Gastrocnemius medialis (tissue), 4 donors: ENCODE measurements at regions not wholly inside any gene's neighbourhood (a gene's known extent, or its start where the extent isn't known, plus 50 kb on each side); places are given as distances from the start of the nearest gene placed in this dataset.
"Not testable (repeated sequence)": the region's sequence is repeated elsewhere in the genome, so short reads cannot be mapped to it uniquely, and the experiment has no call there.

Experiments
- ATAC-seq, 2 donors: fragments of 150-250 bp; one replicate each; pipeline ENCODE4 v1.9.1; 2016
- DNase-seq, 2 donors: peaks; one replicate each; pipeline ENCODE4 v3.0.0-alpha.2; 2019
- H3K27ac ChIP-seq, 4 donors: fragments of 200-600 bp; sonication (generic); 1 replicate in 1 of 4; 2 replicates in 3 of 4; pipeline ENCODE4 v1.5.1; 2016 to 2018; ENCODE audit warnings: mild to moderate bottlenecking in 2 of 4, moderate library complexity in 1 of 4
- H3K27me3 ChIP-seq, 3 donors: fragments of 200-600 bp; sonication (generic) in 2 of 3; 1 replicate in 1 of 3; 2 replicates in 2 of 3; pipeline versions ENCODE4 v1.5.1 to v1.6.0; 2016 to 2019; ENCODE audit warnings: mild to moderate bottlenecking in 1 of 3, moderate library complexity in 1 of 3
- H3K36me3 ChIP-seq, 2 donors: fragments of 200-600 bp; sonication (generic) in 1 of 2; one replicate each; pipeline ENCODE4 v1.5.1; 2017 to 2018
- H3K4me1 ChIP-seq, 2 donors: fragments of 200-600 bp; sonication (generic) in 1 of 2; one replicate each; pipeline ENCODE4 v1.5.1; 2016 to 2017; ENCODE audit warnings: mild to moderate bottlenecking in 2 of 2
- H3K4me3 ChIP-seq, 4 donors: fragments of 200-600 bp; sonication (generic) in 3 of 4; 1 replicate in 1 of 4; 2 replicates in 3 of 4; pipeline ENCODE4 v1.5.1; 2016 to 2019; ENCODE audit warnings: mild to moderate bottlenecking in 2 of 4
- H3K9me3 ChIP-seq, 3 donors: fragments of 200-600 bp; sonication (generic) in 2 of 3; 1 replicate in 1 of 3; 2 replicates in 2 of 3; pipeline ENCODE4 v1.5.1; 2016 to 2019
- POLR2A ChIP-seq, 2 donors: fragments of 450-650 bp; IDR thresholded peaks; one replicate each; pipeline ENCODE4 v1.6.1; 2017; ENCODE audit warnings: antibody characterized with exemption in 2 of 2, mild to moderate bottlenecking in 2 of 2, moderate library complexity in 2 of 2
- in situ Hi-C, 4 donors: fragments of 200-750 bp; cut with MboI; loops; one replicate each; pipeline versions ENCODE4 v1.15.0 to v1.8.0; 2017; ENCODE audit warnings: low sequenced_read_pairs in 4 of 4
- intact Hi-C: fragments of 100-400 bp; cut with DNase I; formaldehyde crosslinking; loops from one replicate; pipeline ENCODE4 v1.15.1; 2023; ENCODE audit warnings: low total_unique reads
- TF ChIP-seq, protein P1 (sequence below), 5 experiments: fragments of 450-650 bp in 3 of 5; fragments of 200-600 bp in 2 of 5; sonication (generic) in 2 of 5; IDR thresholded peaks in 4 of 5; conservative IDR thresholded peaks in 1 of 5; 1 replicate in 4 of 5; 2 replicates in 1 of 5; pipeline ENCODE4 v1.5.1; 2016 to 2019; ENCODE audit warnings: antibody characterized with exemption in 5 of 5, mild to moderate bottlenecking in 3 of 5, moderate library complexity in 3 of 5

DNA sequence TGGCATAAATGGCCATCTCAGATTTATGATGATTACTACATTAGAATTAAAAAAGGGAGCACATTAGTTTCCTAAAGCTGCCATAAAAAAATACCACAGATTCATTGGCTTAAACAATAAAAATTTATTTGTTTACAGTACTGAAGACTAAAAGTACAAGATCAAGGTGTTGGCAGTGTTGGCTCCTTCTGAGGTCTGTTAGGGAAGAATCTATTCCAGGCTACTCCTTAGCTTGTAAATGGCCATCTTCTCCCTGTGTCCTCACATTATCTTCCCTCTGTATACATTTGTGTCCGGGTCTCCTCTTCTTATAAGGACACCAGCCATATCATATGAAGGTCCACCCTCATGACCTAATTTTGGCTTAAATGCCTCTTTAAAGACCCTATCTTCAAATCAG, 341.0 kb downstream of the SLC7A11 start:
- Histone ChIP-seq H3K27me3 (no peaks in the 10 kb centered on the region), H3K4me3 (no peak overlapping the region), H3K4me1 (no peaks in the 10 kb centered on the region), H3K36me3 (no peaks in the 10 kb centered on the region), H3K27ac (no peak overlapping the region), H3K9me3 (no peaks in the 10 kb centered on the region)
- TF ChIP-seq, protein P1, sequence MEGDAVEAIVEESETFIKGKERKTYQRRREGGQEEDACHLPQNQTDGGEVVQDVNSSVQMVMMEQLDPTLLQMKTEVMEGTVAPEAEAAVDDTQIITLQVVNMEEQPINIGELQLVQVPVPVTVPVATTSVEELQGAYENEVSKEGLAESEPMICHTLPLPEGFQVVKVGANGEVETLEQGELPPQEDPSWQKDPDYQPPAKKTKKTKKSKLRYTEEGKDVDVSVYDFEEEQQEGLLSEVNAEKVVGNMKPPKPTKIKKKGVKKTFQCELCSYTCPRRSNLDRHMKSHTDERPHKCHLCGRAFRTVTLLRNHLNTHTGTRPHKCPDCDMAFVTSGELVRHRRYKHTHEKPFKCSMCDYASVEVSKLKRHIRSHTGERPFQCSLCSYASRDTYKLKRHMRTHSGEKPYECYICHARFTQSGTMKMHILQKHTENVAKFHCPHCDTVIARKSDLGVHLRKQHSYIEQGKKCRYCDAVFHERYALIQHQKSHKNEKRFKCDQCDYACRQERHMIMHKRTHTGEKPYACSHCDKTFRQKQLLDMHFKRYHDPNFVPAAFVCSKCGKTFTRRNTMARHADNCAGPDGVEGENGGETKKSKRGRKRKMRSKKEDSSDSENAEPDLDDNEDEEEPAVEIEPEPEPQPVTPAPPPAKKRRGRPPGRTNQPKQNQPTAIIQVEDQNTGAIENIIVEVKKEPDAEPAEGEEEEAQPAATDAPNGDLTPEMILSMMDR (IDR thresholded peaks at IDR 0.05 in 4 of 5, conservative IDR thresholded peaks at IDR 0.05 in 1 of 5), result no peak
- no peak for TF ChIP-seq POLR2A (IDR thresholded peaks at IDR 0.05)
- ATAC-seq (no peak), DNase-seq (no peak)
- intact Hi-C loops (no loop called here), in situ Hi-C loops (no loop called here)

DNA sequence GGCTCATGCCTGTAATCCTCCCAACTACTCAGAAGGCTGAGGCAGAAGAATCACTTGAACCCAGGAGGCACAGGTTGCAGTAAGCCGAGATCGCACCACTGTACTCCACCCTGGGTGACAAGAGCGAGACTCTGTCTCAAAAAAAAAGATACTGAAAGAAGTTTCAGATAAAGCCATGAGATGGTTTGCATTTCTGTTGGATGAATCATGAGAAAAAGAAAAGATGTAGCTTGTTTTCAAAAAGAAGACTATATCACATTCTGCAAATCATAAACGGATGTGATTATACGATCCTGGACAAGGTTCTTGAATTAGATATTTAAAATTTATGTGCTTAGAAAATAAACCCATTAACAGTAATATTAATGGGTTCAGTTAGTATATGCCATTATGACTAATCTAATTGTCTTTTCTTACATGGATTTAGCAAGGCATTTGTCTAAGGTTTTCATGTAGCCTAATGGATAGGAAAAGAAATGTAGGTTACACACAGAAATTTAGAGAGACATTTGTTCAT, 345.9 kb downstream of the SLC7A11 start:
- in situ Hi-C loops, result no loop called here
- DNase-seq, result no peak
- TF ChIP-seq, protein P1 (IDR thresholded peaks at IDR 0.05 in 4 of 5, conservative IDR thresholded peaks at IDR 0.05 in 1 of 5), result no peak
- TF ChIP-seq POLR2A (IDR thresholded peaks at IDR 0.05), result no peak

DNA sequence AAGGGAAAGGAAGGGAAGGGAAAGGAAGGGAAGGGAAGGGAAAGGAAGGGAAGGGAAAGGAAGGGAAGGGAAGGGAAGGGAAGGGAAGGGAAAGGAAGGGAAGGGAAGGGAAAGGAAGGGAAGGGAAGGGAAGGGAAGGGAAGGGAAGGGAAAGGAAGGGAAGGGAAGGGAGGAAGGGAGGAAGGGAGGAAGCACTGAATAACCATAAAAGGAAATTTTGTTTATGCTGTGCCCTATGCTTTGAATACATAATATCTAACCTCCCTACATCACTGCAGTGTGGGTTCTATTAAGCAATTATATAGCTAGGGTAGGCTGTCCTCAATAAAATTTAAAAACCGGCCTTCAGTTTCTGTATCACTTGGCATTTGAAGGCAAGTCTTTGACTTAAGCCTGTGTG, 346.6 kb downstream of the SLC7A11 start:
- intact Hi-C loops, H3K4me3 ChIP-seq, H3K36me3 ChIP-seq, H3K9me3 ChIP-seq, H3K27ac ChIP-seq, H3K4me1 ChIP-seq, DNase-seq, in situ Hi-C loops, ATAC-seq, H3K27me3 ChIP-seq: not testable (repeated sequence)

More for the DNA sequence above, 345.9 kb downstream of the SLC7A11 start:
- no peak overlapping the region for H3K27ac ChIP-seq
- no peak for ATAC-seq
- H3K36me3 ChIP-seq, result no peaks in the 10 kb centered on the region
- H3K9me3 ChIP-seq, result no peaks in the 10 kb centered on the region
- no peaks in the 10 kb centered on the region for H3K4me1 ChIP-seq
- H3K27me3 ChIP-seq, result no peaks in the 10 kb centered on the region
- intact Hi-C loops, result no loop called here
- no peak overlapping the region for H3K4me3 ChIP-seq

DNA sequence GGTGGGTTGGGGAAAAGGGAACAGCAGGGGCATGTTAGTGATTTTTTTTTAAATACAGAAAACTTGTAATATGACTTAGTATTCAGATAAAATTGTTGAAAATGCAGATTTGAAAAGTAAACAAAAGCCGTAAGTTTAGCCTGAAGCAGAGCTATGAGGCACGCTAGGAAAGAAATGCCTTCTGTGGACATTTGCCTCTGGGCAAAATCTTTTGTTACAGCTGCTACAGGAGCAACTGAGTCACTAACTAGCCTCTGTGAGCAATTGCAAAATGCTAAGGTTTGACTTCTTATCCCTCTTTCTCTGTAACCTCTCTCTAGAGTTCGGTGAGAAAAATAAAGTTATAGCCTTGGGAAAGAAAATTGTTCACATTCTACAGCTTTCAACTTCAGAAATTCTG, 350.0 kb downstream of the SLC7A11 start:
- H3K4me1 ChIP-seq, result no peaks in the 10 kb centered on the region
- H3K27me3 ChIP-seq, result no peaks in the 10 kb centered on the region
- no peak overlapping the region for H3K4me3 ChIP-seq
- no peaks in the 10 kb centered on the region for H3K36me3 ChIP-seq
- no peak for TF ChIP-seq POLR2A (IDR thresholded peaks at IDR 0.05)
- TF ChIP-seq, protein P1 (IDR thresholded peaks at IDR 0.05 in 4 of 5, conservative IDR thresholded peaks at IDR 0.05 in 1 of 5), result no peak
- ATAC-seq (no peak), DNase-seq (no peak)
- no peaks in the 10 kb centered on the region for H3K9me3 ChIP-seq
- no peak overlapping the region for H3K27ac ChIP-seq
- intact Hi-C loops, result no loop called here
- in situ Hi-C loops, result no loop called here

DNA sequence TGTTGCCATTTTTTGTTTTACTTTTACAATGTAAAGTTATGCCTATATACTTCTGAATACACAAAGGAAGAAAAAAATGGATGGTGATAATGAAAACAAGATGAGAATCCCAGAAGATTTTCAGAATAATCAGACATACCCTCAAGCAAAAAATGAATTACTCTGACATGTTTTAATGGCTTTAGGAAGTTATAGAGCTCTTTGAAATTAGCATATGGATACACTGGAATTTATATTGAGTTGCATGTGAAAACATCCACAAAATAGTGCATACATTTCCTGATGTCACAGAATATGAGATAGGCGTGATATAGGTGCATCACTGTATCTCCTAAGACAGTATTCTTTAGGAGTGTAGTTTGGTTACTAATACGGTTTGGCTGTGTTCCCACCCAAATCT, 351.3 kb downstream of the SLC7A11 start:
- DNase-seq (no peak), ATAC-seq (no peak)
- Histone ChIP-seq H3K9me3 (no peaks in the 10 kb centered on the region), H3K36me3 (no peaks in the 10 kb centered on the region), H3K27me3 (no peaks in the 10 kb centered on the region), H3K27ac (no peak overlapping the region), H3K4me1 (no peaks in the 10 kb centered on the region), H3K4me3 (no peak overlapping the region)
- intact Hi-C loops (no loop called here), in situ Hi-C loops (no loop called here)
- TF ChIP-seq, protein P1 (IDR thresholded peaks at IDR 0.05 in 4 of 5, conservative IDR thresholded peaks at IDR 0.05 in 1 of 5), result no peak
- TF ChIP-seq POLR2A (IDR thresholded peaks at IDR 0.05), result no peak
